Skeletal muscle satellite cell (primary cell): ENCODE measurements at regions not wholly inside any gene's neighbourhood (a gene's known extent, or its start where the extent isn't known, plus 50 kb on each side); places are given as distances from the start of the nearest gene placed in this dataset.

ENCODE experiments used
- H3K27me3 ChIP-seq: 2 replicates; pipeline ENCODE4 v1.7.0; 2013; ENCODE audit warnings: low read length; ENCODE audit not compliant: control insufficient read depth, insufficient read depth
- H3K36me3 ChIP-seq: 2 replicates; pipeline ENCODE4 v1.7.0; 2013; ENCODE audit warnings: mild to moderate bottlenecking, control low read depth, low read length; ENCODE audit not compliant: insufficient read depth
- H3K4me1 ChIP-seq: 2 replicates; pipeline ENCODE4 v1.7.0; 2013; ENCODE audit warnings: low read length; ENCODE audit not compliant: control insufficient read depth, insufficient read depth
- H3K4me2 ChIP-seq: 2 replicates; pipeline ENCODE4 v1.7.0; 2013; ENCODE audit warnings: mild to moderate bottlenecking, low read length
- H3K4me3 ChIP-seq: 2 replicates; pipeline ENCODE4 v1.7.0; 2013; ENCODE audit warnings: low read length
- H3K9ac ChIP-seq: 2 replicates; pipeline ENCODE4 v1.7.0; 2013; ENCODE audit warnings: mild to moderate bottlenecking, low read depth, low read length, moderate library complexity
- H3K9me3 ChIP-seq: replicated peaks from 2 replicates; pipeline ENCODE4 v1.7.0; 2013; ENCODE audit warnings: mild to moderate bottlenecking, control low read depth, low read length

DNA sequence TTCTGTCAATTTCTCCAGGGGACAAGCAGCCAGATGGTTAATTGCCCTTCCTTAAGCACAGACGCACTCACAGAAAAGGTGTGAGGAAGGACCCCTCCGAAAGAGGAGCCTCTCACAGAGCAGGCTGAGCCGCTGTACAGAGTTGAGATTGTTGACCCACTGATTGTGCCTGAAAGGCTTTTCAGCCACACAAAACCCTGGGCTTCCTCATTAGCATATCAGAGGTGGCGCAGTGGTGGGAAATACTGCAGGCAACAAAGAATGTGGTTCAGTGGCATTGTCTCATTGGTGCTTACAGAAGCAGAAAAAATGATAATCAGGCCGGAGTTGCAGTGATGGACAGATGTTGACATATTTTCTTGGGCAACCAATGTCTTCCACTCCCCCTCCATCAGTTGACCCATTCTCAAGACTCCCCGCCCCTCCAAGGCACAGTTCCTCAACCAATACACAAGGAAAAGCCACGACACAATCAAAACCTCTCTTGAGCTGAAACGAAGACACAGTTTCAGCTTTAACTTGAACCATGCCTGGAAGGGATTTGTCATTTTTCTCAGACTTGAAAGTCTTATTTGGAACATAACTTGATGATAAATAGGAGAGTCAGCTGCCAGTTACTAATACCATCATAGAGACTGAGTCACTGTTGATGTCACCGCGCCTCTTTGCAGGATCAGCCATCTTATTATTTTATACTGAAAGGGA lies 53.1 kb downstream of the ATXN3L start:
- no peaks in the 10 kb centered on the region for H3K36me3 ChIP-seq
- peaks cover 9% of the 10 kb centered on the region for H3K4me1 ChIP-seq
- H3K9ac ChIP-seq: no peak overlapping the region
- H3K4me3 ChIP-seq: no peak overlapping the region
- no peak overlapping the region for H3K4me2 ChIP-seq
- H3K27me3 ChIP-seq: no peaks in the 10 kb centered on the region
- no peaks in the 10 kb centered on the region for H3K9me3 ChIP-seq

DNA sequence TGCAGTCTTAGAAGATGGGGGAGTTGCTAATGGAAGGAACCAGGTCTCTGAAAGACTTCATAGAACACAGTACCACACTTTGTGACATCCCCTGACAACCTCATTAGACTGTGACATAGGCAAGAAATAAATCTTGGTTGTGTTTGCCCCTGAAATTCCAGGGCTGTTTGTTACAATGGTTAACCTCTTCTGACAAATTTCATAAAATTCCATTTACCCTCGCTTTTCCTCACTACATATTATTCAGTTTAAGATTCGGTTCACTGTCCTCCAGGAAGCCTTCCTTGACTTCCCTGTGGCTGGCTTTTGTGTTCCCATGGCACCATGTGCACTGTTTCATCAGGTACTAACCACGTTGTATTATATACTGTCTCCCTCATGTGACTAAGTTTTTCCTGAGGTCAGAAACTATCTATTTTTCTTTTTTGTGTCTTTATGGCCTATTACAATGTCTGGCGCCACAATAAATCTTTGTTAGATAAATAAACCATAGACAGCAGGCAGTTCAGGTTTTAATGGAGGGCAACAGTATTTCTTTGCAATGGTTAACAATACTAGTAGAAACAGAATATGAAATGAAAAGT lies 54.2 kb downstream of the ATXN3L start:
- H3K27me3 ChIP-seq: no peaks in the 10 kb centered on the region
- no peaks in the 10 kb centered on the region for H3K36me3 ChIP-seq
- peaks cover 9% of the 10 kb centered on the region for H3K4me1 ChIP-seq
- no peak overlapping the region for H3K4me2 ChIP-seq
- no peak overlapping the region for H3K9ac ChIP-seq
- no peaks in the 10 kb centered on the region for H3K9me3 ChIP-seq
- H3K4me3 ChIP-seq: no peak overlapping the region

DNA sequence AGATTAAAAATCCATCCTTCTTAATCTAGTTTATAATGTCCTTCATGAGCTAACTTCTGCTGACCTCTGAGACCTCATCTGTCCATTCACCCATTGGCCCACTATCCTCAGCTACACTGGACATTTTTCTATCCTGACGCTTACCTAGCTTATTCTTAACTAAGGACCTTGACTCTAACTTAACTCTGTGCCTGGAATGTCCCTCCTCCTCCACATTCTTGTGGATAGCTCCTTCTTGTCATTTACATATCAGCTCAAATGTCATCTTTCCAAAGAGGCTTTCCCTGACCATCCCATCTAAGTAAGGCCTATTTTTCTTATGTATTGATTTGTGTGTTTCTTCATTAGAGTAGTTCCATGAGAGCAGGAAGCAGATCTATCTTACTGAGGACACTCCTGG lies 54.7 kb downstream of the ATXN3L start:
- H3K9me3 ChIP-seq: no peaks in the 10 kb centered on the region

DNA sequence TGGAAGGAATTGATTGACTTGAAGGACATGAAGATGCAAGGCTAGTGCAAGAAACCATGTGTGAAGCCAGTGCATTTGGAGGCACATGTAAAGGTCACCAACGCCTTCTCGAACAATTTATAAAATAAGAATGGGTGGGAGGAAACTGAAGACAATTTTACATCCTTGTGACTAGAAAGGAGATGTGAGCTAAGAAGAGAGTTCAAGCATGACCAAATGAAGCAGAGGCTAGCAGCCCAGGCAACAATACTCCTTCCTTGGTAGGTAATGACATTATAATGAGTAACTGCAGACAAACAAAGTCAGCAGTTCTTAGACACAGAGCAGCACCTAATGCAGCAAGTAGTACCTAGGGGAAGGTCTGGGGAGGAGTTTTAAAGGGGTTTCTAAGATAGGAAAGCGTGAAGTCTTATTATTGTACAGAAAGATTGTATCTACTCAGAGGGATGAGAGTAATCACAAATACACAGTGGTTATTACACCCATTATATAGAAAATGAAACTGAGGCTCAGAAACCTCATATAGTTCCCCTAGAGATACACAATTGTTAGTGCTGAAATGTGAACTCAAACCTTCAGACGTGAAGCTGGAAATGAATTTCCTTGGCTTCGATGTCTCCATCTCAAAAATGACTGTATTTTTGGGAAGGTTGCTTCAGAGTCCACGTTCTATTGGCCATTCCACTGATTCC lies 56.1 kb downstream of the ATXN3L start:
- H3K4me2 ChIP-seq: no peak overlapping the region
- no peak overlapping the region for H3K4me3 ChIP-seq
- no peak overlapping the region for H3K9ac ChIP-seq
- H3K36me3 ChIP-seq: no peaks in the 10 kb centered on the region
- H3K4me1 ChIP-seq: peaks cover 9% of the 10 kb centered on the region
- no peaks in the 10 kb centered on the region for H3K9me3 ChIP-seq
- no peaks in the 10 kb centered on the region for H3K27me3 ChIP-seq

More for the DNA sequence above, 54.7 kb downstream of the ATXN3L start:
- Histone ChIP-seq H3K4me2 (no peak overlapping the region), H3K9ac (no peak overlapping the region), H3K27me3 (no peaks in the 10 kb centered on the region), H3K4me1 (peaks cover 9% of the 10 kb centered on the region), H3K4me3 (no peak overlapping the region), H3K36me3 (no peaks in the 10 kb centered on the region)

DNA sequence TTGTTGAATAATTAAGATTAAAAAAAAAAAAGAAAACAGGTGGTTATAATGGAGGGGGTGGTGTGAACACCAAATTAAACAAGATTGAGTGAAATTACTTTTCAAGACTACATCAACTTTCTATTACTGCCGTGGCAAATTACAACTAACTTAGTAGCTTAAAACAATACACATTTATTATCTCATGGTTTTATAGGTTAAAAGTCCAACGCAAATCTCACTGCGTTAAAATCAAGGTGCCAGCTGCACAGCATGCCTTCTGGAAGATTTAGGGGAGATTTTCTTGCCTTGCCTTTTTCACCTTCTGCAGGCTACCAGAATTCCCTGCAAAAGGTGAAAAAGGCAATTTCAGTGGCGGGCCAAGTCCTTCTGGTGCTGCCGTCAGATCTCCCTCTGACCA lies 58.5 kb downstream of the ATXN3L start:
- H3K36me3 ChIP-seq: no peaks in the 10 kb centered on the region
- no peaks in the 10 kb centered on the region for H3K4me1 ChIP-seq
- no peak overlapping the region for H3K4me2 ChIP-seq
- no peaks in the 10 kb centered on the region for H3K27me3 ChIP-seq
- no peak overlapping the region for H3K9ac ChIP-seq
- H3K4me3 ChIP-seq: no peak overlapping the region
- H3K9me3 ChIP-seq: no peaks in the 10 kb centered on the region

DNA sequence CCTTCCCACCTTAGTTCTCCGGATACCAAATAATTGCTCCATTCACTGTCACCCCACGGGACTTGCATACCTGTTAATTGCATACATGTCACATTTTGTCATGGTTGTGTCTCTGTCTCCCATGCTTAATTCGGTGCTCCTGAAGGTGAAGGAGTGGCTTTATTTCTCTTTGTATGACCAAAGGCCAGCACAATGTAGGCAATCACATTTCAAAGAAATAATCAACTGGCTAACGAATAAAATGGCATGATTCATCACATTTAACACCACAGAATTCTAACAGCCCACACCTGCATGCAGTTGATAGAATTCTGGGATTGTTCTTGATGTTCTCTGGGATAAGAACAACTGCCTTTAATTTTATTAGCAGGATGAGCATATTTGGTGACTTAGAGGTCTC lies 59.3 kb downstream of the ATXN3L start:
- Histone ChIP-seq H3K9me3 (no peaks in the 10 kb centered on the region), H3K4me3 (no peak overlapping the region), H3K4me2 (no peak overlapping the region), H3K27me3 (no peaks in the 10 kb centered on the region), H3K36me3 (no peaks in the 10 kb centered on the region), H3K9ac (no peak overlapping the region), H3K4me1 (no peaks in the 10 kb centered on the region)

DNA sequence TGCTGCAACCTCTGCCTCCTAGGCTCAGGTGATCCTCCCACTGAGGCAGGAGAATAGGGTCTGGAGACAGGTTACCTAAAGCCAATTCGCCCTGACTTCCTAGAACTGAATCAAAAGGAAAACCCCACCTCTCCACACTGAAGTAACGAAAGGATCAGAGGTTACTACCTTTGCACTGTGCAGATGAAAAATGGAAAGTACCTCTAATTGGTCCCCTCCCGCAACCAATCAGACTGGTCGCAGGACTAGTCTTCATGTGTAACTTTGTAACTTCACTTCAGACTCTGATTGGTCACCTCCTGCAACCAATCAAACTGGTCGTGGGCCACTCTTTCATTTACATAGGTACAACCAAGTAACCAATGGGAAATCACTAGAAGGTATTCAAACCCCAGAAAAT lies 61.1 kb downstream of the ATXN3L start:
- no peaks in the 10 kb centered on the region for H3K36me3 ChIP-seq
- H3K4me2 ChIP-seq: no peak overlapping the region
- no peak overlapping the region for H3K9ac ChIP-seq
- H3K9me3 ChIP-seq: no peaks in the 10 kb centered on the region
- no peaks in the 10 kb centered on the region for H3K27me3 ChIP-seq
- no peaks in the 10 kb centered on the region for H3K4me1 ChIP-seq
- no peak overlapping the region for H3K4me3 ChIP-seq

DNA sequence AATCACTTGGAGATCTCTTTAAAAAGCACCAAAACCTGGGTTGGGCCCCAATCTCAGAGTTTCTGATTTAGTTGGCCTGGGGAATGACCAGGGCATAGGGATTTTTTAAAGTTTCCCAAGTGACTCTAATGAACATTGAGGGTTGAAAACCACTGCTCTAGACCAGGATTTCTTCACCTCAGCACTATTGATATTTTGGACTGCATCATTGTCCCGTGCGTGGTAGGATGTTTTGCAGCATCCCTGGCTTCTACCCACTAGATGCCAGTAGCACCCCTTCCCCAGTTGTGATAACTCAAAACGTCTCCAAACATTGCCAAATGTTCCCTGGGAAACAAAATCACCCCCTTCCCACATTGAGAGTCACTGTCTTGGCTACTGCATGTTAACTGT lies 61.8 kb downstream of the ATXN3L start:
- Histone ChIP-seq H3K4me1 (peaks cover under 1% of the 10 kb centered on the region), H3K9ac (no peak overlapping the region), H3K36me3 (no peaks in the 10 kb centered on the region), H3K9me3 (no peaks in the 10 kb centered on the region), H3K4me2 (no peak overlapping the region), H3K4me3 (no peak overlapping the region), H3K27me3 (no peaks in the 10 kb centered on the region)

DNA sequence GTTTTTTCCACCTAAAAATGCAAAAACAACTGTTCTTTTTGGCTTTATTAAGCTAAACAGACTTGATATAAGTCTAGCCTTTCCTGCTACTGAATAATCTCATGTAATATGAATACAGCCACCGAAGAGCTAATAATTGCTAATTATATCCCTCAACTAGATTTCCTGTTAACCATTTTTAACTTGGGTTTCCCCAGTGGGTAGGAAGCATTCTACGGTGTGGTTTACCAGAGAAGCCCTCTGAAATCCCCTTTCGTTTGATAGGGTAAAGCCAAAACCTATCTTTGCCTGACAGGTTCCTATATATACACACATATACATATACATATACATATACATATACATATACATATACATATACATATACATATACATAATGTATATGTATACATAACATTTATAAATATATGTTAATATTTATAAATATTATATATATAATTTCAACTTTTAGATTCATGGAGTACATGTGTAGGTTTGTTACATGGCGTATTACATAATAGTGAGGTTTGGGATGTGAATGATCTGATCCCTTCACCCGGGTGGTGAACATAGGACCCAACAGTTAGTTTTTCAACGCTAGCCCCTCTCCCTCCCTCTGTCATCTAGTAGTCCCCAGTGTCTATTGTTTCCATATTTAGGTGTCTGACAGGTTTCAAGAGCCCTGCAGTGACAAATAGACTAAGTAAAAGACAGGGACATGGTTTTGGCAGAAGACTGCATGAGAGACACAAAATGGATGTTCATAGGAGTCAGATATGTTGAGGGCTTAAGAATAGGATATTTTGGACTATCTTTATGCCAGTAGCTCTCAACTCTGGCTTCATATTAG lies 62.4 kb downstream of the ATXN3L start:
- Histone ChIP-seq H3K4me1 (peaks cover 6% of the 10 kb centered on the region), H3K4me3 (no peak overlapping the region), H3K9ac (no peak overlapping the region), H3K27me3 (no peaks in the 10 kb centered on the region), H3K4me2 (no peak overlapping the region), H3K9me3 (no peaks in the 10 kb centered on the region), H3K36me3 (no peaks in the 10 kb centered on the region)

DNA sequence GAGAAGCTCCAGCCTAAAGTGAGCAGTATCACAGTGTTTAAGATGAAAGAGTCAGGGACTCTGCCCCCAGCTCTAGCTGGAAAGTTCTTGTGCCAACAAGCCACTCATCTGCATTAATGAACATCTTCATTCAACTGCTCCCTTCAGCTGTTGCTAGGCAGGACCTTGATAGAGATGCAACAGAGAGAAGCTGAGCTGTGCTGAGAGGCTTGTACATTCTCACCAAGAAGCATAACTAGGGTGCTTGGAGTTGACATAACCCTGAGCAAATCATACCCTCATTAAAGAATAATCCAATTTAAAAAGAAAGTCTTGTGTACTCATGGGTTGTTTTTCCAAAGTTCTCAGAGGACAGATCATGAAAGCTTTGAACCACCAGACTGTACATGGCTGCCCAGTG lies 63.2 kb downstream of the ATXN3L start:
- no peak overlapping the region for H3K4me3 ChIP-seq
- H3K36me3 ChIP-seq: no peaks in the 10 kb centered on the region
- H3K27me3 ChIP-seq: no peaks in the 10 kb centered on the region
- no peak overlapping the region for H3K4me2 ChIP-seq
- no peak overlapping the region for H3K9ac ChIP-seq
- peaks cover 11% of the 10 kb centered on the region for H3K4me1 ChIP-seq
- no peaks in the 10 kb centered on the region for H3K9me3 ChIP-seq

DNA sequence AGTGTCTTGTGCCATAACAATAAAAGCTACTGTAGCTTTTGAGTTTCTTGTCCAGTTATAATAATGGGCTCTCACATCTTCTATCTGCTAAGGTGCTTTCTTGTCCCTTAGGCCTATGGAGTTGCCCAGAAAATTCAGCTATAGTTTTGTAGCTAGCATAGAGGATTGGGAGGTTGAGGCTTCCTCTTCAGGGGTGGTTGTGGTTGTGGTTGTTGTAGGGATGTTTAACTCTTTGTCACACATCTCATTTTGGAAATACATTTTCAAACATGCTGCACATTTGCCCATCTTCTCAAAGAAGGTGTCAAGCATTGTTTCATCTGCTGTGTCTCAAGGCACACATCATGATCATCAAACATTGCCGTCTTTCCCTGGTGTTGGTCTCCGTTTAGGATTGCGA lies 65.0 kb downstream of the ATXN3L start:
- peaks cover 19% of the 10 kb centered on the region for H3K4me1 ChIP-seq
- no peaks in the 10 kb centered on the region for H3K9me3 ChIP-seq
- no peaks in the 10 kb centered on the region for H3K27me3 ChIP-seq
- H3K36me3 ChIP-seq: no peaks in the 10 kb centered on the region
- no peak overlapping the region for H3K4me2 ChIP-seq
- H3K9ac ChIP-seq: no peak overlapping the region
- H3K4me3 ChIP-seq: no peak overlapping the region
